ENCODE measurements at regions not wholly inside any gene's neighbourhood (a gene's known extent, or its start where the extent isn't known, plus 50 kb on each side); places are given as distances from the start of the nearest gene placed in this dataset.

GRCh38 chr18:72180689-72181088 lies 363.5 kb downstream of the CBLN2 start:
- DNase-seq: no peak

- no peak for DNase-seq
These were observed 369.0 kb downstream of the CBLN2 start for GRCh38 chr18:72174972-72175649.

GRCh38 chr18:72171596-72171995 lies 372.5 kb downstream of the CBLN2 start:
- no peak for DNase-seq

GRCh38 chr18:72161691-72162090 lies 382.5 kb downstream of the CBLN2 start:
- DNase-seq: no peak

GRCh38 chr18:72160510-72161445 lies 383.4 kb downstream of the CBLN2 start:
- no peak for DNase-seq

GRCh38 chr18:72155327-72155726 lies 388.8 kb downstream of the CBLN2 start:
- no peak for DNase-seq

- DNase-seq: no peak
These were observed 389.2 kb downstream of the CBLN2 start for GRCh38 chr18:72154926-72155325.

- DNase-seq: no peak
These were observed 391.2 kb downstream of the CBLN2 start for GRCh38 chr18:72152935-72153334.

GRCh38 chr18:72147830-72148229 lies 396.3 kb downstream of the CBLN2 start:
- no peak for DNase-seq

GRCh38 chr18:72140007-72140406 lies 404.1 kb downstream of the CBLN2 start:
- DNase-seq: no peak

GRCh38 chr18:72128649-72129048 lies 415.5 kb downstream of the CBLN2 start:
- no peak for DNase-seq

GRCh38 chr18:72122103-72122502 lies 422.0 kb downstream of the CBLN2 start:
- no peak for DNase-seq

- no peak for DNase-seq
These were observed 425.1 kb downstream of the CBLN2 start for GRCh38 chr18:72119082-72119481.

- DNase-seq: no peak
These were observed 429.1 kb downstream of the CBLN2 start for GRCh38 chr18:72114801-72115594.

GRCh38 chr18:72107647-72108383 lies 436.3 kb downstream of the CBLN2 start:
- DNase-seq: no peak

- DNase-seq: no peak
These were observed 439.3 kb downstream of the CBLN2 start for GRCh38 chr18:72104851-72105250.

- no peak for DNase-seq
These were observed 441.7 kb downstream of the CBLN2 start for GRCh38 chr18:72102412-72102811.

- DNase-seq: no peak
These were observed 443.6 kb downstream of the CBLN2 start for GRCh38 chr18:72100465-72101004.

GRCh38 chr18:72091369-72091768 lies 452.8 kb downstream of the CBLN2 start:
- DNase-seq: no peak

- no peak for DNase-seq
These were observed 454.7 kb downstream of the CBLN2 start for GRCh38 chr18:72089432-72089831.

GRCh38 chr18:72086421-72086820 lies 457.7 kb downstream of the CBLN2 start:
- no peak for DNase-seq

- DNase-seq: no peak
These were observed 469.1 kb downstream of the CBLN2 start for GRCh38 chr18:72075040-72075439.

All from T-helper 1 cell (primary cell).